K562 (cell line): ENCODE measurements at regions not wholly inside any gene's neighbourhood (a gene's known extent, or its start where the extent isn't known, plus 50 kb on each side); places are given as distances from the start of the nearest gene placed in this dataset.

Source experiments
- ATAC-seq: fragments of 200-7000 bp; cut with Tn5 transposase; 3 replicates; pipeline ENCODE4 v1.9.1; 2020; ENCODE audit warnings: moderate library complexity
- BruUV-seq: library from RNA; stranded (reverse); fragments of 400-500 nt; replicated peaks from 2 replicates; lab custom pipeline; 2021; lab: Mats Ljungman, UMichigan
- CTCF ChIA-PET: fragments of 300-600 bp; formaldehyde crosslinking; extraction: SDS; loops from one replicate; lab custom pipeline; 2021; ENCODE audit warnings: low intra/inter-chr PET ratio; lab: Yijun Ruan, JAX
- POLR2A ChIA-PET: fragments of 300-600, 350-650 bp; sonication (Branson Sonifier 250); formaldehyde crosslinking; extraction: SDS; loops from one replicate; lab custom pipeline; 2021; ENCODE audit warnings: antibody characterized with exemption, inconsistent platforms; lab: Yijun Ruan, JAX
- DNase-seq, 4 experiments: peaks; one replicate each; pipeline versions ENCODE4 v3.0.0 to v3.0.0-alpha.2; 2011 to 2018; ENCODE audit warnings: low spot score in 3 of 4, mixed read lengths in 3 of 4; ENCODE audit errors: extremely low read depth in 1 of 4
- FAIRE-seq: peaks from 2 replicates; lab custom pipeline; 2011; peaks lifted over from hg19 to GRCh38; lab: Jason Lieb, UNC
- H2AFZ ChIP-seq: 2 replicates; pipeline ENCODE4 v1.6.0; 2011; ENCODE audit warnings: low read depth, low read length, control low read depth, inconsistent platforms
- H3K27ac ChIP-seq: fragments of 200-600 bp; 3 replicates; pipeline ENCODE4 v1.8.0; 2011; ENCODE audit warnings: low read depth, mild to moderate bottlenecking, control low read depth, inconsistent platforms, low read length, moderate library complexity, mixed read lengths; ENCODE audit errors: extremely low read depth
- H3K27me3 ChIP-seq, 2 experiments: fragments of 300-600 bp in 1 of 2; 2 replicates in 1 of 2; 3 replicates in 1 of 2; pipeline versions ENCODE4 v1.6.0 to v1.8.0; 2011; ENCODE audit warnings: inconsistent platforms in 2 of 2, low read length in 2 of 2, mild to moderate bottlenecking in 1 of 2, mixed read lengths in 1 of 2, moderate library complexity in 1 of 2; ENCODE audit not compliant: control insufficient read depth in 2 of 2, insufficient read depth in 2 of 2
- H3K36me3 ChIP-seq: fragments of 300-600 bp; 3 replicates; pipeline ENCODE4 v1.8.0; 2011; ENCODE audit warnings: mild to moderate bottlenecking, low read length, inconsistent platforms; ENCODE audit not compliant: control insufficient read depth, insufficient read depth
- H3K4me1 ChIP-seq, 2 experiments: fragments of 200-600 bp in 1 of 2; replicated peaks in 1 of 2; 2 replicates in 1 of 2; 3 replicates in 1 of 2; pipeline versions ENCODE4 v1.5.1 to v1.8.0; 2011; ENCODE audit warnings: inconsistent platforms in 2 of 2, low read length in 2 of 2, mild to moderate bottlenecking in 1 of 2, mixed read lengths in 1 of 2, moderate library complexity in 1 of 2; ENCODE audit not compliant: control insufficient read depth in 2 of 2, insufficient read depth in 2 of 2
- H3K4me2 ChIP-seq: 2 replicates; pipeline ENCODE4 v1.6.1; 2011; ENCODE audit warnings: low read length, control low read depth, inconsistent platforms, mixed read lengths; ENCODE audit not compliant: insufficient read depth
- H3K4me3 ChIP-seq: fragments of 200-600 bp; sonication (generic), shearing (Covaris generic); 2 replicates; pipeline ENCODE4 v1.5.1; 2016; ENCODE audit warnings: control low read depth, inconsistent platforms
- H3K79me2 ChIP-seq: fragments of 200-600 bp; 3 replicates; pipeline ENCODE4 v1.8.0; 2011; ENCODE audit warnings: low read length, inconsistent platforms; ENCODE audit not compliant: control insufficient read depth, insufficient read depth
- H3K9ac ChIP-seq, 2 experiments: 2 replicates each; pipeline versions ENCODE4 v1.6.0 to v1.6.1; 2011; ENCODE audit warnings: low read depth in 2 of 2, low read length in 2 of 2, control low read depth in 1 of 2, inconsistent platforms in 1 of 2, mild to moderate bottlenecking in 1 of 2, mixed read lengths in 1 of 2; ENCODE audit not compliant: insufficient read depth in 1 of 2
- H3K9me1 ChIP-seq: one replicate; pipeline ENCODE4 v1.6.0; 2011; ENCODE audit warnings: inconsistent platforms, mild to moderate bottlenecking, low read length, moderate library complexity; ENCODE audit not compliant: control insufficient read depth, insufficient read depth
- H3K9me3 ChIP-seq: replicated peaks from 2 replicates; pipeline ENCODE4 v1.5.1; 2011; ENCODE audit warnings: low read depth, low read length, inconsistent platforms; ENCODE audit not compliant: control insufficient read depth, insufficient read depth
- H4K20me1 ChIP-seq: replicated peaks from 2 replicates; pipeline ENCODE4 v1.6.1; 2011; ENCODE audit warnings: low read length, inconsistent platforms, mixed read lengths; ENCODE audit not compliant: control insufficient read depth, insufficient read depth
- CBX2 ChIP-seq: fragments of 200-600 bp; sonication (generic); IDR thresholded peaks from one replicate; pipeline ENCODE4 v1.6.1; 2012; ENCODE audit warnings: mild to moderate bottlenecking, low read length, inconsistent platforms; ENCODE audit not compliant: insufficient read depth, poor library complexity, severe bottlenecking
- GTF2F1 ChIP-seq: IDR thresholded peaks from 2 replicates; pipeline ENCODE4 v1.6.1; 2011; ENCODE audit warnings: low read depth, low read length, improper control_type of control experiment
- MEF2D ChIP-seq: conservative IDR thresholded peaks from 2 replicates; pipeline ENCODE4 v1.6.1; 2016; ENCODE audit warnings: low read depth, missing genetic modification characterization, missing compliant biosample characterization
- PREB ChIP-seq: sonication (generic); formaldehyde crosslinking; IDR thresholded peaks from 2 replicates; pipeline ENCODE4 v1.8.1; 2023; ENCODE audit warnings: mild to moderate bottlenecking, missing genetic modification reagents
- SMAD2 ChIP-seq: fragments of 150-350 bp; IDR thresholded peaks from 2 replicates; pipeline ENCODE4 v1.6.1; 2014; ENCODE audit warnings: low read depth, mild to moderate bottlenecking, low read length
- TBL1XR1 ChIP-seq, 2 experiments: IDR thresholded peaks; 2 replicates each; pipeline ENCODE4 v1.6.1; 2012; ENCODE audit warnings: improper control_type of control experiment in 2 of 2, low read length in 2 of 2, mild to moderate bottlenecking in 1 of 2
- ZC3H4 ChIP-seq: sonication (generic); formaldehyde crosslinking; IDR thresholded peaks from 2 replicates; pipeline ENCODE4 v1.9.0; 2021; ENCODE audit warnings: missing genetic modification reagents, borderline replicate concordance
- ZNF3 ChIP-seq: fragments of 250-450 bp; sonication (Bioruptor Pico); IDR thresholded peaks from 2 replicates; pipeline ENCODE4 v1.5.0; 2021; ENCODE audit warnings: mild to moderate bottlenecking, moderate library complexity
- ZNF57 ChIP-seq: fragments of 450-650 bp; formaldehyde crosslinking; IDR thresholded peaks from 2 replicates; pipeline ENCODE4 v1.4.0; 2020; ENCODE audit warnings: mild to moderate bottlenecking, moderate library complexity
- WGBS: fragments of 100-300 bp; shearing (Covaris generic); methylation state at CpG from one replicate; pipeline ENCODE4 v1.1.6; 2016; ENCODE audit warnings: low coverage, mixed read lengths; ENCODE audit not compliant: insufficient coverage; ENCODE audit errors: missing lambda C conversion rate; 5-methylcytosine and 5-hydroxymethylcytosine counted together
- in situ Hi-C: fragments of 300-500 bp; cut with MboI; formaldehyde crosslinking; loops from 4 replicates; pipeline ENCODE4 v1.15.0; 2018; ENCODE audit warnings: inconsistent platforms, mixed read lengths
- intact Hi-C: fragments of 100-400 bp; cut with micrococcal nuclease; formaldehyde crosslinking; loops from 2 replicates; pipeline ENCODE4 v1.14.2; 2022

GRCh38 chr18:40531051-40531450 lies 1424.0 kb upstream of the PIK3C3 start:
- in situ Hi-C loops = no loop called here
- Histone ChIP-seq H3K27ac (no peak overlapping the region), H3K9ac (no peak overlapping the region), H3K79me2 (no peaks in the 10 kb centered on the region), H3K9me1 (no peaks in the 10 kb centered on the region), H3K4me1 (no peaks in the 10 kb centered on the region), H3K9me3 (no peaks in the 10 kb centered on the region), H4K20me1 (no peaks in the 10 kb centered on the region), H3K36me3 (no peaks in the 10 kb centered on the region), H3K4me2 (no peak overlapping the region), H3K4me3 (no peak overlapping the region), H2AFZ (no peak overlapping the region), H3K27me3 (no peaks in the 10 kb centered on the region)
- intact Hi-C loops = no loop called here
- CTCF ChIA-PET = no interaction called here
- DNase-seq (no peak), FAIRE-seq (no peak), ATAC-seq (no peak)
- POLR2A ChIA-PET = no interaction called here
- BruUV-seq = no TSS peak
- TF ChIP-seq CBX2 = no peak
- TF ChIP-seq ZNF57 (CRISPR knock-in tag) = no peak
- no peak for TF ChIP-seq MEF2D
- no peak for TF ChIP-seq TBL1XR1 (IDR thresholded peaks at IDR 0.05; ENCODE audit: low read length in 2 of 2)
- no peak for TF ChIP-seq GTF2F1
- TF ChIP-seq SMAD2 = no peak
- TF ChIP-seq ZC3H4 = no peak
- TF ChIP-seq PREB (CRISPR knock-in tag) = no peak
- no peak for TF ChIP-seq ZNF3
- WGBS = 0% methylated on average over 2 of the region's 2 CpGs
